T-cell (primary cell): ENCODE measurements at regions not wholly inside any gene's neighbourhood (a gene's known extent, or its start where the extent isn't known, plus 50 kb on each side); places are given as distances from the start of the nearest gene placed in this dataset.

Source experiments
- ATAC-seq, 4 experiments: fragments of 200-7000 bp in 3 of 4; fragments of 150-1000 bp in 1 of 4; cut with Tn5 transposase; replicated peaks in 1 of 4; 1 replicate in 3 of 4; 2 replicates in 1 of 4; pipeline ENCODE4 v1.10.0; 2021; ENCODE audit warnings: moderate library complexity in 3 of 4, mild to moderate bottlenecking in 2 of 4, moderate number of reproducible peaks in 1 of 4
- CTCF ChIA-PET, 2 donors: fragments of 300-600 bp; sonication (Branson Sonifier 250); formaldehyde crosslinking; loops; one replicate each; lab custom pipeline; 2022; ENCODE audit warnings: antibody characterized with exemption in 2 of 2; lab: Charles Lee
- POLR2A ChIA-PET, 2 donors: fragments of 300-600 bp; sonication (Branson Sonifier 250); formaldehyde crosslinking; loops; one replicate each; lab custom pipeline; 2022; ENCODE audit warnings: antibody characterized with exemption in 2 of 2; lab: Charles Lee
- DNase-seq, 35 experiments: peaks; one replicate each; pipeline versions ENCODE4 v3.0.0 to v3.0.0-alpha.2; 2013 to 2023
- H3K27ac ChIP-seq: one replicate; pipeline ENCODE4 v1.5.1; 2013; ENCODE audit warnings: low read length
- H3K27me3 ChIP-seq, 2 experiments: replicated peaks in 1 of 2; 1 replicate in 1 of 2; 2 replicates in 1 of 2; pipeline versions ENCODE4 v1.6.1 to v1.7.0; 2013; ENCODE audit warnings: low read length in 1 of 2, mixed read lengths in 1 of 2; ENCODE audit not compliant: control insufficient read depth in 2 of 2, insufficient read depth in 2 of 2; ENCODE audit errors: extremely low read depth in 1 of 2
- H3K36me3 ChIP-seq, 2 donors: 1 replicate in 1 of 2; 2 replicates in 1 of 2; pipeline versions ENCODE4 v1.6.1 to v1.7.0; 2013; ENCODE audit warnings: low read length in 1 of 2; ENCODE audit not compliant: control insufficient read depth in 2 of 2, insufficient read depth in 1 of 2; ENCODE audit errors: extremely low read depth in 1 of 2
- H3K4me1 ChIP-seq, 2 experiments: 1 replicate in 1 of 2; 2 replicates in 1 of 2; pipeline versions ENCODE4 v1.6.1 to v1.7.0; 2013; ENCODE audit warnings: low read length in 2 of 2, mixed read lengths in 1 of 2; ENCODE audit not compliant: insufficient read depth in 2 of 2, control insufficient read depth in 1 of 2; ENCODE audit errors: extremely low read depth in 1 of 2
- H3K4me3 ChIP-seq, 2 donors: 1 replicate in 1 of 2; 2 replicates in 1 of 2; pipeline versions ENCODE4 v1.5.1 to v1.7.0; 2013; ENCODE audit warnings: mild to moderate bottlenecking in 2 of 2, low read length in 1 of 2, moderate library complexity in 1 of 2; ENCODE audit not compliant: control insufficient read depth in 1 of 2; ENCODE audit errors: extremely low read depth in 1 of 2
- H3K9me3 ChIP-seq: 2 replicates; pipeline ENCODE4 v1.7.0; 2013
- H3K27ac Mint-ChIP-seq, 2 donors: one replicate each; pipeline ENCODE4 v1.8.0; 2020 to 2021; ENCODE audit warnings: mild to moderate bottlenecking in 2 of 2, mixed read lengths in 2 of 2
- H3K27me3 Mint-ChIP-seq, 2 donors: one replicate each; pipeline ENCODE4 v1.8.0; 2021 to 2022; ENCODE audit warnings: mixed read lengths in 2 of 2
- H3K36me3 Mint-ChIP-seq: one replicate; pipeline ENCODE4 v1.8.0; 2021; ENCODE audit warnings: mixed read lengths
- H3K4me1 Mint-ChIP-seq, 3 donors: one replicate each; pipeline ENCODE4 v1.8.0; 2020 to 2022; ENCODE audit warnings: mixed read lengths in 3 of 3, mild to moderate bottlenecking in 1 of 3
- H3K4me3 Mint-ChIP-seq, 3 donors: one replicate each; pipeline ENCODE4 v1.8.0; 2020 to 2022; ENCODE audit warnings: mild to moderate bottlenecking in 3 of 3, mixed read lengths in 3 of 3, moderate library complexity in 3 of 3
- H3K9me3 Mint-ChIP-seq, 3 donors: one replicate each; pipeline ENCODE4 v1.8.0; 2020 to 2022; ENCODE audit warnings: mixed read lengths in 3 of 3
- WGBS: methylation state at CpG from one replicate; pipeline ENCODE4 v1.1.5; 2013; ENCODE audit warnings: missing lambda C conversion rate; ENCODE audit not compliant: insufficient coverage; 5-methylcytosine and 5-hydroxymethylcytosine counted together

GRCh38 chr13:64869539-64869938 is 2360.6 kb downstream of the PCDH9 start:
- H3K4me1 ChIP-seq: no peaks in the 10 kb centered on the region
- H3K36me3 ChIP-seq: no peaks in the 10 kb centered on the region
- ChIA-PET CTCF (no interaction called here), POLR2A (no interaction called here)
- peaks cover 7% of the 10 kb centered on the region for H3K9me3 ChIP-seq
- 73% methylated on average over 3 of the region's 3 CpGs for WGBS
- Mint-ChIP-seq H3K9me3 (peaks cover 9 to 26% (median 16%) of the 10 kb centered on the region in 3 donors), H3K4me1 (no peaks in the 10 kb centered on the region), H3K36me3 (no peaks in the 10 kb centered on the region), H3K27ac (no peak overlapping the region), H3K27me3 (no peaks in the 10 kb centered on the region), H3K4me3 (no peak overlapping the region)
- no peak overlapping the region for H3K27ac ChIP-seq
- no peaks in the 10 kb centered on the region for H3K27me3 ChIP-seq
- H3K4me3 ChIP-seq: no peak overlapping the region
- DNase-seq (no peak), ATAC-seq (no peak)

DNA sequence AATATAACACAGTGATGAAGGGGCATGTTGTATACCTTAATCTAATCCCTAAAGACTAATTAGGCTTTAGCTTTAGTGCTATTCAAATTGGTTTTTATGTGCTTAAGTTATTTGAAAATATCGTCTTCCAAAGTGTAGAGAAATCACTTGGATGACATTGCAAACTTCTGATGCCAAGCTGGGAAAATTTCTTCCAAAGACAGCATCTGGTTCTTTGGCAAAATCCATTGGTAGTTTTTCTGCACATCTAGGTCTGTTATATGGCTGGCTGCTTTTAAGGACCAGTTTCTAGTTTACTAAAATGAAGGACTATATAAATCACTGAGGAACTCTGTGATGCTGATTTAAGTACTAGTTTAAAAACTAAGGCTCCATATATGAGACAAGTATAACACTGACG is 2362.3 kb downstream of the PCDH9 start:
- Mint-ChIP-seq H3K9me3 (peaks cover 9 to 27% (median 21%) of the 10 kb centered on the region in 3 donors), H3K4me1 (no peaks in the 10 kb centered on the region), H3K36me3 (no peaks in the 10 kb centered on the region), H3K27me3 (no peaks in the 10 kb centered on the region), H3K4me3 (no peak overlapping the region), H3K27ac (no peak overlapping the region)
- WGBS: 88% methylated on average over 1 of the region's 2 CpGs
- no peaks in the 10 kb centered on the region for H3K27me3 ChIP-seq
- CTCF ChIA-PET: no interaction called here
- no peak overlapping the region for H3K4me3 ChIP-seq
- POLR2A ChIA-PET: no interaction called here
- H3K27ac ChIP-seq: no peak overlapping the region
- DNase-seq: no peak
- H3K36me3 ChIP-seq: no peaks in the 10 kb centered on the region
- no peaks in the 10 kb centered on the region for H3K4me1 ChIP-seq
- no peak for ATAC-seq
- peaks cover 7% of the 10 kb centered on the region for H3K9me3 ChIP-seq

GRCh38 chr13:64866331-64866730 is 2363.8 kb downstream of the PCDH9 start:
- H3K36me3 Mint-ChIP-seq: no peaks in the 10 kb centered on the region
- H3K4me3 Mint-ChIP-seq: no peak overlapping the region
- H3K27me3 ChIP-seq: no peaks in the 10 kb centered on the region
- CTCF ChIA-PET: no interaction called here
- no peaks in the 10 kb centered on the region for H3K4me1 Mint-ChIP-seq
- H3K9me3 Mint-ChIP-seq: peaks cover 9 to 29% (median 21%) of the 10 kb centered on the region in 3 donors
- POLR2A ChIA-PET: no interaction called here
- no peak overlapping the region for H3K27ac Mint-ChIP-seq
- no peak overlapping the region for H3K27ac ChIP-seq
- ATAC-seq: no peak
- no peak for DNase-seq
- H3K36me3 ChIP-seq: no peaks in the 10 kb centered on the region
- H3K4me1 ChIP-seq: no peaks in the 10 kb centered on the region
- H3K9me3 ChIP-seq: peaks cover 4% of the 10 kb centered on the region
- no peaks in the 10 kb centered on the region for H3K27me3 Mint-ChIP-seq
- no peak overlapping the region for H3K4me3 ChIP-seq

DNA sequence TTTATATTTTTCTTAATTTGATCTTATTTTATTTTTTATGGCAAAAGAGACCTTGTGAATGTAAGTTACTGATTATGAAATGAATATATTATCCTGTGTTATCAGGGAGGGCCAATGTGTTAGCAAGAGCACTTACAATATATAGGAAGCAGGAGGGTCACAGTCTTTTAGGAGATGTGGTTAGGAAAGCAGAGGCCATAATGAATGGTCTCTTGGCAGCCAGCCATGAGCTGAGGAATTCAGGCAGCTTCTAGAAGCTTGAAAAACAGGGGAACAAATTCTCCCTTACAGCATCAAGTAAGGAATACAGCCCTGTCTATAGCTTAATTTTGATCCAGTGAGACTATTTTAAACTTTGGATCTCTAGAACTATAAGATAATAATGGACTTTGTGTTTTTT is 2374.6 kb downstream of the PCDH9 start:
- H3K9me3 Mint-ChIP-seq: peaks cover 28 to 37% (median 33%) of the 10 kb centered on the region in 3 donors
- H3K27me3 ChIP-seq: no peaks in the 10 kb centered on the region
- ChIA-PET CTCF (no interaction called here), POLR2A (no interaction called here)
- H3K36me3 Mint-ChIP-seq: no peaks in the 10 kb centered on the region
- H3K27ac Mint-ChIP-seq: no peak overlapping the region
- no peaks in the 10 kb centered on the region for H3K36me3 ChIP-seq
- H3K4me3 Mint-ChIP-seq: no peak overlapping the region
- no peak for DNase-seq
- H3K4me1 Mint-ChIP-seq: no peaks in the 10 kb centered on the region
- no peaks in the 10 kb centered on the region for H3K9me3 ChIP-seq
- no peaks in the 10 kb centered on the region for H3K27me3 Mint-ChIP-seq
- no peak overlapping the region for H3K27ac ChIP-seq
- ATAC-seq: no peak
- H3K4me3 ChIP-seq: no peak overlapping the region
- H3K4me1 ChIP-seq: no peaks in the 10 kb centered on the region

- no peaks in the 10 kb centered on the region for H3K4me1 Mint-ChIP-seq
- ChIA-PET CTCF (no interaction called here), POLR2A (no interaction called here)
- Histone ChIP-seq H3K4me3 (no peak overlapping the region), H3K27ac (no peak overlapping the region), H3K27me3 (no peaks in the 10 kb centered on the region), H3K4me1 (no peaks in the 10 kb centered on the region), H3K9me3 (no peaks in the 10 kb centered on the region), H3K36me3 (no peaks in the 10 kb centered on the region)
- ATAC-seq (no peak), DNase-seq (no peak)
- H3K9me3 Mint-ChIP-seq: peaks cover 13 to 25% (median 17%) of the 10 kb centered on the region in 3 donors
- no peaks in the 10 kb centered on the region for H3K36me3 Mint-ChIP-seq
- no peak overlapping the region for H3K4me3 Mint-ChIP-seq
- no peak overlapping the region for H3K27ac Mint-ChIP-seq
- H3K27me3 Mint-ChIP-seq: no peaks in the 10 kb centered on the region
Measured at GRCh38 chr13:64850017-64850416, 2380.1 kb downstream of the PCDH9 start.

- H3K4me1 Mint-ChIP-seq: no peaks in the 10 kb centered on the region
- Histone ChIP-seq H3K4me3 (no peak overlapping the region), H3K9me3 (no peaks in the 10 kb centered on the region), H3K36me3 (no peaks in the 10 kb centered on the region), H3K27me3 (no peaks in the 10 kb centered on the region), H3K4me1 (no peaks in the 10 kb centered on the region), H3K27ac (no peak overlapping the region)
- no peaks in the 10 kb centered on the region for H3K36me3 Mint-ChIP-seq
- H3K4me3 Mint-ChIP-seq: no peak overlapping the region
- ChIA-PET CTCF (no interaction called here), POLR2A (no interaction called here)
- peaks cover 9 to 27% (median 12%) of the 10 kb centered on the region in 3 donors for H3K9me3 Mint-ChIP-seq
- H3K27ac Mint-ChIP-seq: no peak overlapping the region
- DNase-seq: no peak
- no peak for ATAC-seq
- no peaks in the 10 kb centered on the region for H3K27me3 Mint-ChIP-seq
Measured at GRCh38 chr13:64849196-64849595, 2380.9 kb downstream of the PCDH9 start.

- Histone ChIP-seq H3K9me3 (no peaks in the 10 kb centered on the region), H3K27ac (no peak overlapping the region), H3K4me1 (no peaks in the 10 kb centered on the region), H3K36me3 (no peaks in the 10 kb centered on the region), H3K27me3 (no peaks in the 10 kb centered on the region), H3K4me3 (no peak overlapping the region)
- POLR2A ChIA-PET: interaction anchor here in 1 of 2 donors (0.6 kb wide), 1 partner anchor 15 kb away, joined by 6 read pairs; no protein-coding TSS in a partner anchor
- Mint-ChIP-seq H3K4me1 (no peaks in the 10 kb centered on the region), H3K4me3 (no peak overlapping the region), H3K36me3 (no peaks in the 10 kb centered on the region), H3K27me3 (no peaks in the 10 kb centered on the region), H3K27ac (no peak overlapping the region), H3K9me3 (peaks cover 8 to 26% (median 11%) of the 10 kb centered on the region in 3 donors)
- 69% methylated on average over 2 of the region's 6 CpGs for WGBS
- CTCF ChIA-PET: no interaction called here
- no peak for DNase-seq
- ATAC-seq: no peak
Measured at GRCh38 chr13:64847767-64848166, 2382.4 kb downstream of the PCDH9 start.
